Amniotic stem cell (primary cell): ENCODE measurements at regions not wholly inside any gene's neighbourhood (a gene's known extent, or its start where the extent isn't known, plus 50 kb on each side); places are given as distances from the start of the nearest gene placed in this dataset.

Experiments
- DNase-seq: peaks from one replicate; lab custom pipeline; 2025; lab: John Stamatoyannopoulos, UW

DNA sequence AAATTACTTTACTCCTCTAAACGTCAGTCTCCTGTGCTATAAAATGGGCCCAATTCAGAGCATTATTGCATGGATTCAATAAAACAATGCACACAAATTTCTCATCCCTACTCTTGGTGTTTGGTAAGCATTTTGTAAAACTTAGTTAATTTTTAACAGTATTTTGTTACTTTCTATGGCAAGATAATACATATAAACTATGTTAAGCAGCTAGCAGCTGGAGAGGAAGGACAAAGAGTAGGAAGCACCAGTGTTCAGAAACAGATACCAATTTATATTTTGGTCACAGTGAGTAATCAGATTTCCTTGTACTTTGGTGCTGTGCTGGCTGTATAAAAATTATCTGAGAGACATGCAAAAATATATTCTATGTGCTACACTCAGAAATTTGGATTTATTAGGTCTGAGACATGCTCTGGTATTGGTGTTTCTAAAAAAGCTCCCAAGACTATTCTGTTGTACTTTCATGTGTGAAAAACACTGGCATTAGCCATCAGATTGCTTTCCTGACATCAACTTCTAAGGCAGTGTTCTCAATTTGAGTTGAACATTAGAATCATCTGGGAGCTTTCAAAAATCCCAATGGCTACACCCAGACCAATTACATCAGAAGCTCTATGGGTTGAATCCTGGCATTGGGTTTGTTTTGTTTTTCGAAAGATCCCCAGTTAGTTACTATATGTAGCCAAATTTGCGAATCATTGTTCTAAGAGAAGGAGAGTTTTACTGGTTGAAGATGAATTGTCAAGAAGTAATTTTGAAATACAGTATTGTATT, 100.3 kb upstream of the C1orf87 start:
- no peak for DNase-seq

DNA sequence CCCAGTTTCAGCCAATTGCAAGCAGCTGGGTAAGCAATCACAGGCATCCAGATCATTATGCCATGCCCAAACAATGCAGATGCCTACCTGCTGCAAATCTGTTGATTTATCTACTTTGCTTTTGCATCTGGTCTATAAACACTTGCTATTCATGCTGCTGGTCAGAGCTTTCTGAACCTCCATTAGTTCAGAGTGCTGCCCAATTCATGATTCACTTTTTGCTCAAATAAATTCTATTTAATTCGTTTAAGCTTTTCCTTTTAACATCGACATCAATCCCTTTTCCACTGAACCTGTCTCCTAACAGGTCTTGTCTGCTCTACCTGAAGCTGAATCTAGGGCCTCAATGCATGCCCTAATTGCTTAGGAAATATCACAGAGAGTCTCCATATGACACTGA, 99.4 kb upstream of the C1orf87 start:
- no peak for DNase-seq

DNA sequence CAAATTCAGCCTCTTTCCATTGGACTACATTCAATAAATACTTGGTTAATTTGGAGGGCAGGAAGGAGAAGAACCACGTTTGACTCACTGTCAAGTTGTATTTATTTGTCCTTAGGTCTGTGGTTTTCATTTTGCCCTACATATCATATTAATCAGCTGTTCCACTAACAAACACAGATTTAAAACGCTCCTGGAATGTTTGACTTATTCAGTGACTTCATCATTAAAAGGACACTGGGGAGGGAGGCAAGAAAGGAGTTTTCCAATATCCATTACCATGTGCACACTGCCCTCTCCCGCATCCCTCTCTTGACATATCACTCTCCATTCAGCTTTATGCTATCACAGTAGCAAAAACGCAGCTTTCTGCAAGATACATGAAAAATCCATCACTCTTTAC, 98.2 kb upstream of the C1orf87 start:
- peak; percentile 79 for DNase-seq

DNA sequence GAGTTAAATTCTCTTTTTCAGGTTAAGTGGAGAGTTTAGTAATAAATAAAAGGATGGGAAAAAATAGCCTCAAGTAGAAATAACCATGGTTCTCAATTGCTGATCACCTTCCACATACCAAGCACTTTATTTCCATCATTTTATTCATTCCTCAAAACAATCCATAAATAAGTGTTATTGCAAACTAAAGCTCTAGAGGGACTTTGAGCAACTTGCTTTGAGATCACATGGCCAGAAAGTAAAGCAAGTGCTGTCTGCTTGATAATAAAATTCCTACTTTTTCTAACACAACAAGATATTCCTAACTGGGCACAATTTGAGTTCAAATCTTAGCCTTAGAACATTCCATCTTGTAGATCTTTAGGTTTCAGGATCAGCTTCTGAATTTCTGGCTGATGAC, 97.1 kb upstream of the C1orf87 start:
- no peak for DNase-seq

DNA sequence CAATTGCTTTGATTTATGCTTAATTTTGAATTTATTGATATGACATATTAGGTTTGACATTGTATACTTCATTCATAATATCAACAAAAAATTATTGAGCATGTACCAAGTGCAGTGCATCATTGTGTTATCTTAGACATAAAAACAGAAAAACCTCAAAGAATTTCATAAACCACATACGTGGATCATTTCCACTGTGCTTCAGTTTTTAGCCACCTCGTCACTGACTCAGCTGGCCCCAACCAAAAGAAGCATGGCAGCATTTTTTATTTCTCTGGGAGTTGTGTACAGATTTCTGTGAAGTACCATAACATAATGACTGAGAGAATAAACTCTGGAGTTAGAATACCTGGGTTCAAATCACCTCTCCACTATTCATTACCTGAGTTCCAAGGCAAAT, 95.6 kb upstream of the C1orf87 start:
- DNase-seq, result no peak

DNA sequence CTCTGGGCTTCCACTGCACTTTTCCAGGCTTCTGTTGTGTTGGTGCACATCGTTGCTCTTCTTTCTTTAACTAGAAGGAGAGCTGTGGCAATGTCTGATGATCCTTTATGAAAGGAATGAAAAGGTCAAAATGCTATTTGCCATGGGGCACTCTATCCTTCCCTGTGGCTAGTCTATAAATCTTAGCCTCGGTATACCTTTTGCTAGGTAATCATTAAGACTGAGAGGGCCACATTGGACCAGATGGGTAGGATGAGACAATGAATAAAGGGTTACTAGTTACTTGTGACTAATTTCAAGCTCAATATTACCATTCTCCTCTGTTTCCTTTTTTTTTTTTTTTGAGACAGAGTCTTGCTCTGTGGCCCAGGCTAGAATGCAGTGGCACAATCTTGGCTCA, 89.4 kb upstream of the C1orf87 start:
- no peak for DNase-seq

DNA sequence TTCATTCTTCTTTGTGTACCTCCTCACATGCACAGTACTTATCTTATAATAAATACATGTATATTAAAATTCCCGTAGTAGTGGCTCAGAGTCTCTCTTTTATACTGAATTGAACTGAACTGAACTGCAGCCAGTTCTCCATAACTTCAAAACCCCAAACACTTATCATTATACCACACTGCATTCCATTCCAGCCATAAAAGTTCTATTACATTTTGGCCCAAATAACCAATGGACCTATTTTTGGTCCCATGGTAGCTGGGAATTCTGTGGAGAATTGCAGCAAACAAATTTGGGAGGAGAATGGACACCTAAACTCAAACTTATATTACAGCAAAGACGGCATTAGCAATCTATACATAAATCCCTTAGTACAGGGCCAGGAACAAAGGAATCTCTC, 86.6 kb upstream of the C1orf87 start:
- DNase-seq, result no peak

DNA sequence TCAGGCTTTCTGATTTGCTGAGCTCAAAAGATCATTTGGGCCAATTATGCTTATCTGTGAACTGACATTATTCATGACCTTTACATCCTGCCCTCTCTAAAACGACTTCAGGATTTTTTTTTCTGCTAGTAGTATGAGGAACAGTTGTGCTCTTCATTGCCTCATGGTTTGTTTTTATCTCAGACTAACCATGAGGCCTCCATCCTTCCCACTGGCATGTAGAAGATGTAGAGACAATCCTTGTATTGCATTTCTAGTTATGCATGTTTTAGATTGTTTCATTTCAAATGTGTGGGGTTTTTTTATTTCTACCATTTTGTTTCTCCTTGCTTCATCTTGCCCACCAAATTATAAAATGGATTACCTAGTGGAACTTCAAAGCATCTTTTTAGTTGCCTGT, 82.8 kb upstream of the C1orf87 start:
- no peak for DNase-seq

DNA sequence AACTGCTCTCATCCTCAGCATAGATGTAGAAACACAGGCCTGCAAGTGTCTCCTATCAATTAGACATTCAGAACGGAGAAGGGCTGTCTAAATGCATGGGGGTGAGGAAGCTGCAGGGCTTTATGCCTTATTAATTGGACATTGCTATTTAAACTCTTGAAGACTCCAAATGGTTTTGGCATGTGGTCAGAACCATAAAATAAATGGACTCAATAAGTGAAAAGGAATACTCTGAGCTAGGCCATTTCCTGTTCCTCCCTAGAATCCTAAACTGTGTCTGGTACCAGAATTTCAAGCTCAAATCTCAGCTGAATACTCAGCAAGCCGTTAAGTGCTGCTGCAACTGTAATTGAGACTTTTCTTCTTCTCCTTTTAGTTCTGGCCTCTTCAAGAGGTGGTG, 80.4 kb upstream of the C1orf87 start:
- no peak for DNase-seq

DNA sequence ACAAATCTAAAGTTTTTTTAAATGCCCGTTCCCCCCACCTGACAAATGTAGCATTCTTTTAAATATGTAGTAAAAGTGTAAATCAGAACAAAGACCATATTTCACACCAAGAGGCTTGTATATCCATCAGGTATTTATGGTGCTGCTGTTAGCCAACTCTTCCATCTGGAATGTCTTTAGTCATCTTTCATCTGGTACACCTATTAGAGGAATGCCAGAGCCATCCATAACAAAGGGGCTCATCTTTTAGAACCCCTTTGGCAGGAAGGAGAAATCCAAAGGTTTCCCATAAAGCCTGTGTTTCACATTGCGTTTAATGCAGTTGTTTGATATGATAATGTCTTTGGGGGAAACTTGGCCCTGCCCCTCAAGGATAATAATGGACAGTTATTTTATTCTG, 79.3 kb upstream of the C1orf87 start:
- DNase-seq, result no peak

DNA sequence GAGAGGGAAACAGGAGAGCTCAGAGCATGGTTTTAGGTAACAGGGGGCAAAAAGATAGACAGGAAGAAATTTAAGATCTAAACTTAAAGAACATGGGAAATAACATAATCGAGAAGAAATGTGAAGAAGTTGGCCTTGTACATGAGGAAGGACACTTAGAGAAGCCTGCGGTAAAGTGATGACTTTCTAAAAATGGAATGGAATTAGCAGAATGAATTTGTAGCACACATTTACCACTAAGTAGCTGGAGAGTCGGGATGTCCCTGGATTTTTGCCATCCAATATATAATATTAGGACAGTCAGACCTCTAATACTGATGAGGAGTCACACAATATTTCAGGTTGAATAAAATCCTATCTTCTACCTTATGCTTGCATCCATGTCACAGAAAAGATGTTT, 77.7 kb upstream of the C1orf87 start:
- no peak for DNase-seq

DNA sequence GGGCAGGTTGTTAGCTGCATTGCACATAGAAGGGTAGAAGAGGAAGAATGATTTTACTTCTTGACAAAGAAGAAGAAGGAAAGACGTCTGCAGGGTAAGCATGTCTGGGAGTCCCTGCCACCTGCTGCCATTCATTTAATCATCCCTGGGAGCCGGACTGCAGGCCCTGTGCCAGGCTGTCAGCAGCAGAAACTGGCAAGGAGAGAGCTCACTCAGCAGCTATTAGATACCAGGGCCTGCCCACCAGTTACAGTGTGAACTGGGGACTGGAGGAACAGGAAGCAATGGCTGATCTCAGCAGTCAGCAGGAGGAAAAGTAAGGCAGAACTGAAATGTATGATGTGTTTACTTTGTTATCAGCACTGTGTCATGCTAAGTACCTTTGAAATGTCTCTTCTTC, 75.7 kb upstream of the C1orf87 start:
- DNase-seq, result no peak

DNA sequence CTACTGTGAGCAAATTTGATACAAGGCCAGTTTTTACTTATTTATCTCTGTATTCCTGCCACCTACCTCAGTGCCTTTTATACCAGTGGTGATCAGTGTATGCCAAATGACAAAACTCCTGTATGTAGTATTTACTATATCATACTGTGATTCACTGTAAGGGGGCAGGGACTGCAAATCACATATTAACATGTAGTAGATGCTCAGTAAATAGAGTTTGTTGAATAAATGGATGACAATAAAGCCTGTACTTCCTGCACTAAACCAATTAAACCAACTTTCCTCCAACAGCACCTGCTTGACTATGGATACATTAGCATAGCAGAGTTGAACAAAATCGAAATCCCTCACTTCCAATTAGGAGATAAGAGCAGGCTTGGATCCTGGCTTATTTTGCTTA, 73.3 kb upstream of the C1orf87 start:
- no peak for DNase-seq

DNA sequence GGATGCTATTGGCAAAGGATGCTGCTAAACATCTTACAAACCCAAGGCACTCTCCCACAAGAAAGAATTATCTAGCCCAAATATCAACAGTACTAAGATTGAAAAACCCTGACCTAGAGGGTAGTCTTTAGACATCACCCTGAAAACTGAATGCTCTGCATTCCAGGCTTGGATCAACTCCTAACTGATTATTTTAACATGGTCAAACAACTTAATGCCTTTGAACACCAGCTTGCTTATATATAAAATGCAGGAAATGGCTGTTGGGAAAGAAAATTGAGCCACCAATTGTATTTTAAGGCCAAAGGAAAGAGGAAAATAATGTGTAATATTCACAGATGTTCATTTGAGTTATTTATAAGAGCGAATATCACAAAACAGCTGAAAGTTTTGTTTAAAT, 72.2 kb upstream of the C1orf87 start:
- no peak for DNase-seq

DNA sequence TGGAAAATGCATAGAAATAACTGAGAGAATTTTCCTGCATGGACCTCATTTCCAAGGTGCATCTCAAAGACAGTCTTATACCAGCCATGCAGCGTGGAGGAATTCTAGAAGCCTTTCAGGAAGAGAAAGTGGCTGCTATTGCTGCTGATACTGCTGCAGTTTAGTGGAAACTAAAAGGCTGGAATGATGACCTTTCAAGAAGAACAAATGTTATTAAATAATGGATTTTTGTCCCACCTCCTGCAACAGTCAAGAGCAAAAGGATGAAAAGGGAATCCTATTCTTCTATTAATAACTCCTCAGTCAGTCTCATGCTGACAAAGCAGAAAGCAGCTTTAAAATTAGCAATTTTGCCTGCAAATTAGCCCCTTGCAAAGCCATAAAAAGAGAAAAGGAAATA, 68.2 kb upstream of the C1orf87 start:
- no peak for DNase-seq

DNA sequence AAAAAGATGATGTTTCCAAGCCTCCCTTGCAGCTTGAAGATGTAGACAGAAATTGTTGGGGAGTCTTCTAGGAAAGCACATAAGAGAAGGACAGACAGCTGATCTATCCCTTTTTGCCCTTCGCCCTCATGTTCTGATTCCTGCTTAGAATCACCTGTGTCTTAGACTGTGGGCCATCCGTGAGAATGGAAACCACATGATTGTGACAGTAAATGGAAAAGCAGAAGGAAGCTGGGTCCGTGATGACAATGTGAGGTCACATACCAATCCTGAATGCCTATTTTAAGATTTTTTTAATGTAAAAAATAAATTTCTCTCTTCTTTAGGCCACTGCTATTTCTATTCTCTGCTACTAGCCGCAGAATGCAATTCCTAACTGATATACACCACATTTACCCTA, 67.7 kb upstream of the C1orf87 start:
- DNase-seq, result no peak

DNA sequence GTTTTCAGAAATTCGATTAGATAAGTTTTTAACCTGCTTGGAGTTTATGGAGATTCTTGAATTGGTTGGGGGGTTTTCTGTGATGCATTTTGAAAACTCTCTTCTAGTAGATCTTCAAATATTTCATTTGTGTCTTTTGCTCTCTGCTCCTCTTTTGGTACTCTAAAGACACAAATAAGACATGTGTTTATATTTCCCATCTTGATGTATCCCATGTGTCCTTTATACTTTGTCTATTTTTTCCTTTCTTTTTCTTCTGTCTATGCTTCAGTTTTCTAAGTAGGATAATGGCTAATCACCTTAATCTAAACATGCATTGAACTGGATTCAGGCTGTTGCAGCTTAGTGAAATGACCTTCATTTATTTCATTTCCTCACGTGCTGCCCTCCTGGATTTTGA, 63.8 kb upstream of the C1orf87 start:
- no peak for DNase-seq

DNA sequence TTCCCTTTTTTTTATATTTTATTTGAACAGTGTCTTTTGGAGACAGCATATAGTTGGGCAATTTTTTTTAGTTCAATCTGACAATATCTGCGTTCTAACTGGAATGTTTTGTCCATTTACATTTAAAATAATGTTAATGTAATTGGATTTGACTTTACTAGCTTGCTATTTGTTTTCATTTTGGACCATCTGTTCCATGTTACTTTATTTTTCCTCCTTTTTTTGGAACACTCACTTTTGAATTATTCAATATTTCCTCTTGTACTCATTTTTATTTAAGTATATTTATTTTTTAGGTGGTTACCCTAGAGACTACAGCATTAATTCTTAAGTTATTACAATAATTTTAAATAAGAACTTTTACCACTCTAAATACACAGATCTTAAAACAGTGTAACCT, 62.8 kb upstream of the C1orf87 start:
- DNase-seq, result no peak

DNA sequence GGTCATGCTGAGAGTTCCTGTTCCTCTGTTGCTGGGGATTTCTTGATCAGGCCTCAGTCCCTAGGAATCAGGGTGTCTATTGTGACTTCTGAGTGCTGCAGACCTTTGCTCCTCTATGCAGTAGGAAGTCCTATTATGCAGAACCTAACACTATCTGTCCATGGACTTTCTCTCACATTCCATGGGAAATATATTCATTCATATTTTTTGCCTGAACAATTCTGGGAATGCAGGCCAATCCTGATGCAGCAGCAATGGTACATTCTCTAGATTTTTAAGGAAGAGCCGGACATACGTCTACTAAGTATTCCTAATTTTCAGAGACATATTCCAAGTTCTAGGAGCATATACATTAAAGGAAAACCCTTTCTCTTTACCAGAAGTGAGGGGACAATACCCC, 61.1 kb upstream of the C1orf87 start:
- no peak for DNase-seq

DNA sequence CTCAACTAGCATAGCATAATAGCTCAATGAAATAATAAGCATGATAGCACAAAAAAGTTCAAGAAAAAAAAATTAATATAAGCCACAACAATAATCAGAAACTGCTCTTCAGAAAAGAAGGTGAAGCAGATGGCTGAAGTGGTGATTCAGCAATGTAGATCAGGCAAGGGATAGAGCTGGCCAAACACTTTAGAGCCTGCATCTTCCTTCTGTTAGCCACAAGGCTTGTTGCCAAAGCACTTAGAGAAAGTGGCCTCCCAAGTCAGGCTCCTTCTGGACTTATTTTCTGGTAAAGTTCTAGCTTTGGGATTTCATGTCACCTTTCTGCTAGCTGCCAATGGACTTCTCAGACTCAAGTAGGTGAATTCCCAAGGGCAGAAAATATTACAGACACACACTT, 60.3 kb upstream of the C1orf87 start:
- DNase-seq, result peak; percentile 26

DNA sequence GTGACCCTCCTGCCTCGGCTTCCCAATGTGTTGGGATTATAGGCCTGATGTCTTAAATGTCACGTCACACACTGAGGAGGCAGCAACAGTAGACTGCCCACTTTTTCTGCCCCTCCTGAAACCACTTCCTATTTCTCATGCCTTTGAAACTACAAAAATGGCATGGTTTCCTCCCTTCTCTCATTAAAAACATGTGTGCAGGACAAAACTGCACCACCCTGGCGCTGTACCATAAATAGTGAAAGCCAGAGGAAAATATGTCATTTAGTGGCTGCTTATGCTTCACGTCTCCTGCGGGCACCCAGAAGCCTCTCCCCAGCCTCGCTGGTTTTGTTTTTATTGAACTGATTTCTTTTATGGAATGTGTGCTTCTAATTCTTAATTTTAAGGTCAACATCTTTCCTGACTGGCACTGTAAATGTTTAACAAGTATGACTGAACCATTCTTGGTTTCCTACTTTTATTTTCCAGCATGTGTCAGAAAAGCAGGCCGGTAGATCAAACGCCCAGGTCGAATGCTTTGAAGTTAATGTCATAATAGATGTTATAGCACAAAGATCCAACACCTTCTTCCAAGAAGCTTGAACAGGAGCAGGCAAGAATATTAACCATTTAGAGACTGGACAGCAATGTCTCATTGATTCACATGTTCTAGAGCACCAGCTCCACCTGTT, 59.6 kb upstream of the C1orf87 start:
- DNase-seq, result peak; percentile 86

DNA sequence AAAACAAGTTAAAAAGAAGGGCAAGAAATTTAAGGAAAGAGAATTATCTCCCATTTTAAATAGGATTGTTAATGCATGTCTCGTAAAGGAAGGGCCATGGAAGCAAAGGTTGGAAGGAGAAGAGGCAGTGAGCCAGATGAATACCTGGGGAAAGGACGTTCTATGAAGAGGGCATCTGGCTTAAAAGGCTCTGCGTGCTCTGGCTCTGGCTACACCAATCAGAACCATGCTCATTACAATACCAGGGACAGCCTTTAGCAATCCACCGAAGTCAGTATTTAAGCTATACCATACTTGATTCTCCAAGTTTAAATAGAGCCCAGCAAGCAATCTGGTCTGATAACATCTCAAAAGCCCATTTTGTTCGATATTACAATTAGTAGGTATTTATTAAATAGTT, 58.5 kb upstream of the C1orf87 start:
- DNase-seq, result no peak

DNA sequence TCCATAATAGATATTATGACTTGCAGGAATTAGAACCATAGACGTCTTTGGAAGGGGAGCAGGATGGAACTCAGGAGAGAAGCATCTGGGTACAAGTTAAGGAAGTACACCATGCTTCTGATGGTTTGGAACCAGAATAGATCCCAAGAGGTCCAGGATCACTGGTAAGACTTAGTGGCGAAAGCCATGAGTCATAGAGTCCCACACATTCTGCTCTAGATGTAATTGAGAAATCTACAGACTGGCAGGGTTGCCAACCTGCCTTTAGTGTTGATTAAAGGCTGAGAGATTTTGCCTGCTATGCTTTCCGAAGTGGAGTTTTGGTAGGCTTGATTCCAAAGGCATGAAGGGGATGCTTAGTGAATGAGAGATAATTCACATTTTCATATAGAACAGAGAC, 57.1 kb upstream of the C1orf87 start:
- DNase-seq, result no peak

DNA sequence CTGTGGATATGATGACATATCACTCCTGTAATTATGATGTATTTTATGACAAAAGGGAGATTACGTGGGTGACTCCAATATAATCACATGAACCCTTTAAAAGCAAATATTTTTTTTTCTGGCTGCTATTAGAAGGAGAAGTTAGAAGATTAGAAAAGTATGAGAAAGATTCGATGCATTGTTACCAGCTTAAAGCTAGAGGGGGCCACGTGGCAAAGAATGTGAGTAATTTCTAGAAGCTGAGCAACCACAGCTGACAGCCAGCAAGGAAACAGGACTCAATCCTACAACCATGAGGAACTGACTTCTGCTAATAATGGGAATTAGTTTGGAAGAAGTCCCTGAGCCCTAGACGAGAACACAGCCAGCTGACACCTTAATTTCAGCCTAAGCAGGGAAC, 56.3 kb upstream of the C1orf87 start:
- DNase-seq, result no peak
